Islet of Langerhans (tissue), 1 donor: ENCODE measurements at regions not wholly inside any gene's neighbourhood (a gene's known extent, or its start where the extent isn't known, plus 50 kb on each side); places are given as distances from the start of the nearest gene placed in this dataset.
"Not testable (repeated sequence)": the region's sequence is repeated elsewhere in the genome, so short reads cannot be mapped to it uniquely, and the experiment has no call there.

Experiments used
- FAIRE-seq: peaks from one replicate; lab custom pipeline; 2011; peaks lifted over from hg19 to GRCh38; lab: Jason Lieb, UNC

- FAIRE-seq: peak; percentile 95
These were observed 426.7 kb upstream of the ARX start for GRCh38 chrX:25442499-25442898.

- no peak for FAIRE-seq
These were observed 417.5 kb upstream of the ARX start for GRCh38 chrX:25433307-25433706.

- FAIRE-seq: no peak
These were observed 416.6 kb upstream of the ARX start for GRCh38 chrX:25432396-25432795.

GRCh38 chrX:25427873-25428555, 412.2 kb upstream of the ARX start:
- FAIRE-seq: no peak

GRCh38 chrX:25404163-25404562, 388.4 kb upstream of the ARX start:
- FAIRE-seq: not testable (repeated sequence)

GRCh38 chrX:25389266-25389665, 373.5 kb upstream of the ARX start:
- FAIRE-seq: no peak

- no peak for FAIRE-seq
These were observed 367.4 kb upstream of the ARX start for GRCh38 chrX:25383196-25383595.

GRCh38 chrX:25356456-25356855, 340.7 kb upstream of the ARX start:
- FAIRE-seq: no peak

- peak; percentile 33 for FAIRE-seq
These were observed 328.6 kb upstream of the ARX start for GRCh38 chrX:25344161-25344936.

GRCh38 chrX:25343060-25343459, 327.3 kb upstream of the ARX start:
- FAIRE-seq: no peak

GRCh38 chrX:25337841-25338240, 322.1 kb upstream of the ARX start:
- no peak for FAIRE-seq

- FAIRE-seq: no peak
These were observed 285.2 kb upstream of the ARX start for GRCh38 chrX:25300994-25301393.

GRCh38 chrX:25296850-25297249, 281.1 kb upstream of the ARX start:
- no peak for FAIRE-seq

GRCh38 chrX:25295466-25295865, 279.7 kb upstream of the ARX start:
- FAIRE-seq: no peak

GRCh38 chrX:25290132-25290531, 274.4 kb upstream of the ARX start:
- no peak for FAIRE-seq

GRCh38 chrX:25288676-25289075, 272.9 kb upstream of the ARX start:
- peak; percentile 84 for FAIRE-seq

- no peak for FAIRE-seq
These were observed 271.8 kb upstream of the ARX start for GRCh38 chrX:25287521-25287920.

GRCh38 chrX:25285598-25285997, 269.8 kb upstream of the ARX start:
- no peak for FAIRE-seq

GRCh38 chrX:25279510-25279909, 263.7 kb upstream of the ARX start:
- FAIRE-seq: no peak

- FAIRE-seq: no peak
These were observed 262.6 kb upstream of the ARX start for GRCh38 chrX:25278341-25278740.

GRCh38 chrX:25277574-25277973, 261.8 kb upstream of the ARX start:
- no peak for FAIRE-seq

GRCh38 chrX:25275159-25275558, 259.4 kb upstream of the ARX start:
- FAIRE-seq: no peak

- no peak for FAIRE-seq
These were observed 225.7 kb upstream of the ARX start for GRCh38 chrX:25241461-25241860.

- FAIRE-seq: no peak
These were observed 210.4 kb upstream of the ARX start for GRCh38 chrX:25226151-25226550.
